Fibroblast of pulmonary artery (primary cell): ENCODE measurements at regions not wholly inside any gene's neighbourhood (a gene's known extent, or its start where the extent isn't known, plus 50 kb on each side); places are given as distances from the start of the nearest gene placed in this dataset.

Source experiments
- DNase-seq: peaks from one replicate; pipeline ENCODE4 v3.0.0-alpha.2; 2010; ENCODE audit warnings: low read depth
- H3K4me3 ChIP-seq: replicated peaks from 2 replicates; pipeline ENCODE4 v1.5.1; 2011; ENCODE audit warnings: low read depth, mild to moderate bottlenecking, control low read depth, low read length, moderate library complexity
- CTCF ChIP-seq: IDR thresholded peaks from 2 replicates; pipeline ENCODE4 v1.5.1; 2011; ENCODE audit warnings: mild to moderate bottlenecking, control low read depth, low read length, inconsistent platforms; ENCODE audit errors: missing control alignments

GRCh38 chr4:3700223-3700622 lies 66.0 kb upstream of the ADRA2C start:
- no peak overlapping the region for H3K4me3 ChIP-seq
- no peak for DNase-seq
- TF ChIP-seq CTCF, result no peak

- DNase-seq, result no peak
- no peak for TF ChIP-seq CTCF
- no peak overlapping the region for H3K4me3 ChIP-seq
Measured at GRCh38 chr4:3699678-3700077, 66.5 kb upstream of the ADRA2C start.

GRCh38 chr4:3699261-3699660 lies 66.9 kb upstream of the ADRA2C start:
- H3K4me3 ChIP-seq, result no peak overlapping the region
- no peak for DNase-seq
- no peak for TF ChIP-seq CTCF

- no peak overlapping the region for H3K4me3 ChIP-seq
- DNase-seq, result no peak
- no peak for TF ChIP-seq CTCF
Measured at GRCh38 chr4:3697033-3697432, 69.2 kb upstream of the ADRA2C start.

- H3K4me3 ChIP-seq, result no peak overlapping the region
- no peak for DNase-seq
- TF ChIP-seq CTCF, result no peak
Measured at GRCh38 chr4:3690551-3691152, 75.5 kb upstream of the ADRA2C start.

GRCh38 chr4:3689576-3690550 lies 76.3 kb upstream of the ADRA2C start:
- DNase-seq, result no peak
- TF ChIP-seq CTCF, result no peak

More at GRCh38 chr4:3689576-3690550, 76.3 kb upstream of the ADRA2C start:
- H3K4me3 ChIP-seq, result no peak overlapping the region
